A549 (cell line): ENCODE measurements at regions not wholly inside any gene's neighbourhood (a gene's known extent, or its start where the extent isn't known, plus 50 kb on each side); places are given as distances from the start of the nearest gene placed in this dataset.

ENCODE experiments used
- JUNB ChIP-seq: fragments of >200 bp; sonication (Bioruptor Twin); formaldehyde crosslinking; IDR thresholded peaks from 2 replicates; pipeline ENCODE4 v1.6.1; 2016
- POLR2A ChIP-seq: IDR thresholded peaks from 2 replicates; pipeline ENCODE4 v1.6.1; 2012; ENCODE audit warnings: mild to moderate bottlenecking, low read length
- USF2 ChIP-seq: fragments of 450-650 bp; IDR thresholded peaks from 2 replicates; pipeline ENCODE4 v1.6.1; 2014; ENCODE audit warnings: antibody characterized with exemption
- TF ChIP-seq, protein P1 (sequence below): fragments of >200 bp; sonication (Bioruptor Twin); formaldehyde crosslinking; IDR thresholded peaks from 3 replicates; pipeline ENCODE4 v1.5.1; 2016
- TF ChIP-seq, protein P2 (sequence below): IDR thresholded peaks from 2 replicates; pipeline ENCODE4 v1.6.1; 2012

DNA sequence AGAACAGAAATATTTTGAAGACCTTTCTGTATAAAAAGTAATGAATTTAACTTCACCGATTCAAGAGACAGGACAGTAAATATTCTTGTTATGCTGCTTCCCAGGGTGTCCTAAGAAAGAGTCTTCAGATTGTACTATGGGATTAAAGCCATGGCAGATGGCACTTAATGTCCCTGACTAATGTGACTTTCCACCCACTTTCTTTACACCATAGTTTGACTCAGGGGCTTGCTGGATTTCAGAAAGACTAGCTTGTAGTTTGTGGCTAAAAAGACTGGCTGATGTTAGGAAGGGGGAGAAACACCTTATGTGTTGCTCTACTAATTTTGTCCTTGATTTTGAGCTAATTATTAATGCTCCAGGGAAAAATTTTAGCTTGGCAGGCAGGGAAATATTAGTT is 75.9 kb downstream of the UTRN start:
- TF ChIP-seq, protein P1, sequence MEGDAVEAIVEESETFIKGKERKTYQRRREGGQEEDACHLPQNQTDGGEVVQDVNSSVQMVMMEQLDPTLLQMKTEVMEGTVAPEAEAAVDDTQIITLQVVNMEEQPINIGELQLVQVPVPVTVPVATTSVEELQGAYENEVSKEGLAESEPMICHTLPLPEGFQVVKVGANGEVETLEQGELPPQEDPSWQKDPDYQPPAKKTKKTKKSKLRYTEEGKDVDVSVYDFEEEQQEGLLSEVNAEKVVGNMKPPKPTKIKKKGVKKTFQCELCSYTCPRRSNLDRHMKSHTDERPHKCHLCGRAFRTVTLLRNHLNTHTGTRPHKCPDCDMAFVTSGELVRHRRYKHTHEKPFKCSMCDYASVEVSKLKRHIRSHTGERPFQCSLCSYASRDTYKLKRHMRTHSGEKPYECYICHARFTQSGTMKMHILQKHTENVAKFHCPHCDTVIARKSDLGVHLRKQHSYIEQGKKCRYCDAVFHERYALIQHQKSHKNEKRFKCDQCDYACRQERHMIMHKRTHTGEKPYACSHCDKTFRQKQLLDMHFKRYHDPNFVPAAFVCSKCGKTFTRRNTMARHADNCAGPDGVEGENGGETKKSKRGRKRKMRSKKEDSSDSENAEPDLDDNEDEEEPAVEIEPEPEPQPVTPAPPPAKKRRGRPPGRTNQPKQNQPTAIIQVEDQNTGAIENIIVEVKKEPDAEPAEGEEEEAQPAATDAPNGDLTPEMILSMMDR = no peak
- no peak for TF ChIP-seq POLR2A
- TF ChIP-seq, protein P2, sequence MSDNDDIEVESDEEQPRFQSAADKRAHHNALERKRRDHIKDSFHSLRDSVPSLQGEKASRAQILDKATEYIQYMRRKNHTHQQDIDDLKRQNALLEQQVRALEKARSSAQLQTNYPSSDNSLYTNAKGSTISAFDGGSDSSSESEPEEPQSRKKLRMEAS = no peak
- TF ChIP-seq JUNB = no peak
- no peak for TF ChIP-seq USF2
